Right lobe of liver (tissue), 6 donors: ENCODE measurements at regions not wholly inside any gene's neighbourhood (a gene's known extent, or its start where the extent isn't known, plus 50 kb on each side); places are given as distances from the start of the nearest gene placed in this dataset.

Experiments
- ATAC-seq, 4 donors: fragments of 200-7000 bp; cut with Tn5 transposase; one replicate each; pipeline ENCODE4 v1.9.1; 2020; ENCODE audit warnings: mild to moderate bottlenecking in 4 of 4, moderate library complexity in 4 of 4
- DNase-seq, 3 donors: peaks; one replicate each; pipeline ENCODE4 v3.0.0-alpha.2; 2020
- H3K27ac ChIP-seq, 3 donors: fragments of 200-600 bp; one replicate each; pipeline ENCODE4 v1.8.0; 2022
- H3K27me3 ChIP-seq, 2 donors: fragments of 200-600 bp; one replicate each; pipeline ENCODE4 v1.8.0; 2022
- H3K36me3 ChIP-seq, 4 donors: fragments of 200-600 bp; sonication (generic) in 1 of 4; one replicate each; pipeline versions ENCODE4 v1.5.1 to v1.8.0; 2017 to 2022; ENCODE audit warnings: control low read depth in 1 of 4
- H3K4me1 ChIP-seq, 4 donors: fragments of 200-600 bp; sonication (generic) in 1 of 4; one replicate each; pipeline versions ENCODE4 v1.5.1 to v1.8.0; 2017 to 2022; ENCODE audit warnings: control low read depth in 1 of 4
- H3K4me3 ChIP-seq, 3 donors: fragments of 200-600 bp; one replicate each; pipeline ENCODE4 v1.8.0; 2022
- H3K9me3 ChIP-seq, 4 donors: fragments of 200-600 bp; sonication (generic) in 1 of 4; one replicate each; pipeline versions ENCODE4 v1.5.1 to v1.8.0; 2017 to 2022; ENCODE audit warnings: control low read depth in 1 of 4
- CTCF ChIP-seq, 4 donors: fragments of 200-600 bp in 3 of 4; fragments of 450-650 bp in 1 of 4; IDR thresholded peaks; one replicate each; pipeline versions ENCODE4 v1.5.1 to v1.8.0; 2016 to 2022; ENCODE audit warnings: antibody characterized with exemption in 4 of 4, mild to moderate bottlenecking in 2 of 4
- POLR2A ChIP-seq: fragments of 450-650 bp; IDR thresholded peaks from one replicate; pipeline ENCODE4 v1.6.1; 2017; ENCODE audit warnings: antibody characterized with exemption, mild to moderate bottlenecking
- WGBS: methylation state at CpG from one replicate; pipeline ENCODE4 v1.1.6; 2018; ENCODE audit warnings: low coverage, low lambda C conversion rate; ENCODE audit not compliant: insufficient coverage; ENCODE audit errors: missing lambda C conversion rate; 5-methylcytosine and 5-hydroxymethylcytosine counted together
- intact Hi-C, 2 donors: fragments of 100-400 bp; cut with DNase I; formaldehyde crosslinking; loops; one replicate each; pipeline versions ENCODE4 v1.11.2 to v1.14.1; 2022
- donor health status: DM: no; HTN: yes; CAD: no.
- donor health status: DM: no; HTN: no; CAD: no.
- donor health status: DM: no; HTN: no; CAD: no.
- donor health status: DM: no; HTN: yes; CAD: no.
- donor health status: DM: no; HTN: yes; CAD: no.

- ATAC-seq (no peak), DNase-seq (no peak)
- TF ChIP-seq POLR2A (no peak), CTCF (IDR thresholded peaks at IDR 0.05) (no peak)
- Histone ChIP-seq H3K9me3 (no peaks in the 10 kb centered on the region), H3K27ac (no peak overlapping the region), H3K36me3 (no peaks in the 10 kb centered on the region), H3K4me3 (no peak overlapping the region), H3K27me3 (no peaks in the 10 kb centered on the region), H3K4me1 (no peaks in the 10 kb centered on the region)
- 68% methylated on average over 18 of the region's 19 CpGs for WGBS
- intact Hi-C loops = no loop called here
These were observed 214.6 kb downstream of the PHETA1 start for GRCh38 chr12:111154147-111154834.

DNA sequence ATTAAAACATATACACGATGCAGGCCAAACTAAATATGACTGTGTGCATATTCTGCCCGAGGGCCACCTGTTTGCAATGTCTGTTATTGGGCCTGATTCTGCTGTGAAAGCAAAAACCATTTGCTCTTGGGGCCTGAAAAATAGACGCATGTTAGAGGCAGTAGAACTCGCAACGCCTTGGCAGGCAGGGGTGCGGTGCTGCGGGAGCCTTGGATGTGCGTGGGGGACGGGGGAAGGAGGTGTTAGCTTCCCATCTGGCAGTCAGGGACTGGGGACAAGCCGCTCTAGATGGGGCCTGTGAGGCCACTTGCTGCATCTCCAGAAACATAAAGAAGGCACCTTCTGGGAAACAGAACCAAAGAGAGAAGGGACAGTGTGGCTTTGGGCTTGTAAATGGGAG, 216.3 kb downstream of the PHETA1 start:
- TF ChIP-seq POLR2A (no peak), CTCF (IDR thresholded peaks at IDR 0.05) (no peak)
- H3K27ac ChIP-seq = no peak overlapping the region
- H3K4me3 ChIP-seq = no peak overlapping the region
- ATAC-seq (no peak), DNase-seq (no peak)
- no peaks in the 10 kb centered on the region for H3K27me3 ChIP-seq
- no peaks in the 10 kb centered on the region for H3K9me3 ChIP-seq
- H3K4me1 ChIP-seq = no peaks in the 10 kb centered on the region
- no peaks in the 10 kb centered on the region for H3K36me3 ChIP-seq
- intact Hi-C loops = no loop called here
- WGBS = 88% methylated on average over 10 of the region's 10 CpGs

DNA sequence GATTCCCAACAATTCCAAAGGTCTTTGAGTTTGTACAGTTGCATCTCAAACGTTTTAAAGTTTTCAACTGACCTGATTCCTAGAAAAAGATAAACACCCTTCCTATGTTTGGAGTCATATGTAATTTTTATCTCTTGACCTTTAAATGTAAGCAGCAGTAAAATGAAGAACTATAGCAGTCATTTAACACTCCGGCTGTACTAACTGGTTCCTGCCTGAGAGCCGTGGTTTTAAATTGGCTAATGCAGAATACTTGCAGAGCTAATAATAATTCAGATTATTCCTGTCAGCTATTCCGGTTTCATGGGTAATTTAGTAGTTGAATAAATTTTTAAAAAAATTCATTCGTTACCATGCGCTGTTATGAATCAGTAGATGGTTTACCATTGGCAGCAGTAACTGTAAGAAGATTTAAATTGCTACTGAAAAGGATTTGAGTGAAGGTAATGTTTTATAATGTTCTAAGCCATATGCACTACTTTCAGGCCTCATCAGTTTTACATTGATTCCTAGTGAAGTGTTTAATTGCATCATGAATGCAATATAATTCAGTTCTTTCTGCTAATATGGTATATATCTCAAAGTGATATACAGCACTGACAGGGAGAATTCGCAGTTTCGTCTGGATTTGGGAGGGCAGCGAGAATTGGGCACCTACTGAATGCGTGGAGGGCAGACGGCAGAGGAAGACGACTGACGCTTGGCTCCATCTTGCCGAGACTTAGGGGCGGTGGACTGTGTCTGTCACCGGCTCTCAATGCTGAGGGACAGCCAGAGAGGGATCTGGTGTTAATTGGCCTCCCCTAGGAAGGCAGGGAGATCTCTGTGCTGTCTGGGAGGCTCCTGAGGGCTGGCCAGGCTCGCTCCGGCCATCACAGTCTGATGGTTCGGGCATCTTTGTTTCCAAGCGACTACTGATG, 217.7 kb downstream of the PHETA1 start:
- intact Hi-C loops = no loop called here
- DNase-seq (no peak), ATAC-seq (peak in 1 of 4 donors; percentile 18)
- Histone ChIP-seq H3K4me3 (no peak overlapping the region), H3K27ac (no peak overlapping the region), H3K4me1 (no peaks in the 10 kb centered on the region), H3K27me3 (no peaks in the 10 kb centered on the region), H3K9me3 (no peaks in the 10 kb centered on the region), H3K36me3 (no peaks in the 10 kb centered on the region)
- WGBS = 61% methylated on average over 11 of the region's 20 CpGs
- no peak for TF ChIP-seq CTCF (IDR thresholded peaks at IDR 0.05)
- no peak for TF ChIP-seq POLR2A

DNA sequence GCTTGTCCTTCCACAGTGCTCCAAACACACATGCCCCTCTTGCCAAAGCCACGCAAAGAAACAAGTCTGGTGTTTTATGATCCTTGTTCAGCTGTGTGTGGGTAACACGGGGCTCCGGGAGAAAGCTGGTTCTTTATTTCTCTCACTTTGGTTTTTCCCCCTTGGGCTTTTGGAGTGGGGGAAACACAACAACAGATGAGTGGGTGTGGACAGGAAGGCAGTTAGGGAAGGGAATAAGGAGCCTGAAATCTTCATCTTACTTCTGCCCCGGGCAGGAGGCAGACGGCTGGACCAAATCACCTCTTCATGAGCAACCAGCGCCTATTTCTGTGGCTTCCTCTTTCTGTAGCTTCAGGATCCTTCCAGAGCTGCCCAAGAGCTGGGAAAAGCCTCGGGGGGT, 218.5 kb downstream of the PHETA1 start:
- H3K9me3 ChIP-seq = no peaks in the 10 kb centered on the region
- H3K4me1 ChIP-seq = no peaks in the 10 kb centered on the region
- H3K27ac ChIP-seq = no peak overlapping the region
- intact Hi-C loops = no loop called here
- no peak for ATAC-seq
- no peaks in the 10 kb centered on the region for H3K36me3 ChIP-seq
- 53% methylated on average over 7 of the region's 7 CpGs for WGBS
- no peak overlapping the region for H3K4me3 ChIP-seq
- DNase-seq = no peak
- no peak for TF ChIP-seq CTCF (IDR thresholded peaks at IDR 0.05)
- TF ChIP-seq POLR2A = no peak
- H3K27me3 ChIP-seq = no peaks in the 10 kb centered on the region
